Superior temporal gyrus (tissue), 1 donor: ENCODE measurements at regions not wholly inside any gene's neighbourhood (a gene's known extent, or its start where the extent isn't known, plus 50 kb on each side); places are given as distances from the start of the nearest gene placed in this dataset.
A peak's percentile ranks its signal among the peaks of the same experiment; 100 is the strongest.

Experiments used
- DNase-seq: peaks from one replicate; pipeline ENCODE4 v3.0.0-alpha.2; 2016; ENCODE audit errors: extremely low spot score

DNA sequence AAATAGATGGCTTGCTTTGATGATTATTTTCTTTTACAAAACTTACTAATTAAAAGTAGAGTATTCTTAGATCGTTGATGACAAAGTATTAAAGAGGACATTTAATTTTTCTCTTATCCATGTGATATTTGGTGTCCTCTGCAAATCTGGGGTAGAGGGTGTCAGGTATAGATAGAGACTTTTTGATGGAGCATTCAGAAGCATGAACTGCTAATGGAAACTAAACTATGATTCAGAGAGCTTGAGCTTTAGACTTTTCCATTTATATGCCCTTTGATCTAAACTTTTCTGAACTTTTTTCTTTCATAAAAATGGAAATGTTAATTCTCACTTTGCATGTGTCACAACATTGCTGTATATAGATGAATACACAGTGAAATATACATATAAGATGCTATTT is 619.7 kb downstream of the PLCL1 start:
- DNase-seq = no peak

DNA sequence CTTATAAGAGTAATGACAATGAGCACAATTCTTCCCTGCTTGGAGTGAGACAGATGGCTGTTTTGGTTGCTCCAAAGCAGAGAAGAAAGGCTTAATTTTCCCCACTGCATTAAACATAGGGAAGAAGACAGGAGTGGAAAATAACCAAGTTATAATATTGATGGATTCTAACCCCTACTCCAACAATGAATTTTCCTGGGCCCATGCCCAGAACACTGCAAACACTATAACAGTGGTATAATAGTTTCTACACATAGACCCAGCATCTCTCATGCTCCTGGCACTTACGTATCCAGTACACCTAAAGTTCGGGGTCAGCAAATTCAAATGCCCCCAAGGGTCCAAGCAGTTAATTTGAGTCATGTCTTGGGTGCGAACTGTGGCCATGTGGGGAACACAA is 613.4 kb downstream of the PLCL1 start:
- DNase-seq = no peak

- no peak for DNase-seq
These were observed 610.6 kb downstream of the PLCL1 start for GRCh38 chr2:198414976-198415375.

- DNase-seq = no peak
These were observed 607.5 kb downstream of the PLCL1 start for GRCh38 chr2:198411936-198412335.

DNA sequence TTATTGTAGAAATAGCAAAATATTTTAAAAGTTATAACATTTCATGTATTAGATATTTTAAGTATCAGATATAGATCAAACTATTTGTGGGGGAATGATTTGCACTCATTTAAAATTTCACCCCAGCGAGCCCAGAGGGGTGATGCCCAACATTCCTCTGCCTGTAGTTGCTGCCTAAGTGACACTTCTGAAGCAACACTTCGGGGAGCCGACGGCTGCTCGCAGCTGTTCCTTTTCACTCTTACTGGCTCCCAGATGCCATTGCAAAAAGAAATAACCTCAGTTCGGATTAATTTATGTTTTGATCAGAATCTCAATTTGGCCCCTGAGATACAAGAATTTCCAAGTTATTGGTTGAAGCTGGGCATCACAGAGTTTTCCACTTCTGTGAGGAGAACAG is 603.8 kb downstream of the PLCL1 start:
- no peak for DNase-seq

DNA sequence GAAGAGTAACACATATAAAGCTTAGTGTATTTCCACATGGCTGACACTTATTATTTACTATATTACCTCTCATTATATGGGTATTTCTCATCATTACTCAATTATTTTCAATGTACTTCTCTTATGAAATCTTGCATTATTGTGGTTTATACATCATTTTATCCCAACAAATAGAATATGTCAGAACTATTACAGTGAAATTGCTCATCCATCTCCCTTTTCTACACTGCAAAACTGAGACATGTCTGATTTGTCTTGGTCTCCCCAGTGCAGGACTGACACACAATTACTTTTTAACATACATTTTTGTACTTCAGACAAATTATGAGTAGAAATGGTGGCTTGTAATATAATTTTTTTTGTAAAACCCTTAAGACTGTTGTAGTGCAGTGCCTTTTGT is 600.9 kb downstream of the PLCL1 start:
- DNase-seq = no peak

- no peak for DNase-seq
These were observed 597.3 kb downstream of the PLCL1 start for GRCh38 chr2:198401644-198402043.

GRCh38 chr2:198400999-198401398 is 596.6 kb downstream of the PLCL1 start:
- DNase-seq = no peak

GRCh38 chr2:198394208-198394607 is 589.8 kb downstream of the PLCL1 start:
- no peak for DNase-seq

DNA sequence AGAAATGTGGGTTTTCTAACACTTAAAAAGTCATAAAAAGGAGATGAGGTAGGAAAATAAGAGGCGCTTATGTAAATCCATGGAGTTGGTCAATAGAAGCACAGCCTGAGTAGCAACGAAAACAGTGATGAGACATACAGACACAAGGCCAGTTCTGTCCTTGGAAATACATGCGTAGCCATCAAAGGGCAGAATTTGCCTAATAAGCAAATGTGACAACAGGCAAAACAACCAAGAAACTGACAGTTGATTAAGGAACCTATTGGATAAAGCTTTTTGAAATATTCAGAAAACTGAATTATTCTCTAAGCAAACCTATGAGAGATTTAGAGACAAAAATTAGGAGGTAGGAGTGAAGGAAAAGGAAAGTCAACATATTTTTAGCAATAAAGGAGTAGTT is 586.3 kb downstream of the PLCL1 start:
- DNase-seq = no peak

GRCh38 chr2:198387677-198388076 is 583.3 kb downstream of the PLCL1 start:
- DNase-seq = no peak

- no peak for DNase-seq
These were observed 581.5 kb downstream of the PLCL1 start for GRCh38 chr2:198385856-198386255.

DNA sequence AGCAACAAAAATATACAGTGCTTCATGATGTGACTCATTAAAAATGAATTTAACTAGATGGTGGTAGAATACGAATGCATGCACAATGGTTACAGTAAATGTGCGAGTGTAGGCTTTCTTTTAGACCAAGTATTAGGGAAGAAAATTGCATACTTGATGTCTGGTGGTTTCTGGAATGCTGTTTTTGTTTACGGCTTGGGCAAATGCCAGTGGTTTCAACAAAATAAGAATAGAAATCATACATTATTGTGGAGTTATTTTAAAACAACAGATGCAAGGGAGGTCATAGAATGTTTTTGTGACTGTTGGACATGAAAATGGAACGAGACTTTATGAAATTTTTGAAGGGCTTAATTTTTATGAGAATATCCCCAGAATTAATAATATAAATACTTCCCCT is 580.9 kb downstream of the PLCL1 start:
- no peak for DNase-seq

- no peak for DNase-seq
These were observed 579.0 kb downstream of the PLCL1 start for GRCh38 chr2:198383392-198383791.

GRCh38 chr2:198382811-198383210 is 578.4 kb downstream of the PLCL1 start:
- DNase-seq = peak; percentile 60

DNA sequence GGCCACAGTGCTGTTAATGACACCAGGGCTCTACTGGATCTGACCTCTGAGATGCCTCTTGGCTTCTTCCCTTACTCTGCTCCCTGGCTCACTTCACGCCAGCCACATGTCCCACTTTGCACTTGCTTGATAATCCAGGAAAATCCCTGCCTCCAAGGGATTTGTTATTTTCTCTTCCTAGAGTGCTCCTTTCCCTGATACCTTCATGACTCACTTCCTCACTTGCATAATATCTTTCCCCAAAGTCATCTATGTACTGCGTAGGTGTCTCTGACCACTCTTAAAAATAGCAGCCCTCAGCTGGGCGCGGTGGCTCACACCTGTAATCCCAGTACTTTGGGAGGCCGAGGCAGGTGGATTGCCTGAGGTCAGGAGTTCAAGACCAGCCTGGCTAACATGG is 572.3 kb downstream of the PLCL1 start:
- DNase-seq = no peak

DNA sequence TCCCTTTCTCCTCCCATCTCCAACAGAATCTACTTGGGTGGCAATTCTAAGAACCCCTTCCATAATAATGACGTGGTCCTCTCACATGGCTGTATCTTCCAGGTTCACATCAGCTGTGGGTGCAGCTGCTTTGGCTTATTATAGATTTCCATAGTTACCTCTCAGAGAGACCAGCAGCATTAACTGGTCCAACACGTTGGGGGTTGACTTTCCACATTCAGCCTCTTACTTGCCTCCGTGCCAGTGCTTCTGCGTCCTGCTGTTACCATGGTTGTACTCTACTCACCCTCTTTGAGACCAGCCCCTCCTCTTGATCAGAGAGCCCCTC is 570.7 kb downstream of the PLCL1 start:
- DNase-seq = no peak

DNA sequence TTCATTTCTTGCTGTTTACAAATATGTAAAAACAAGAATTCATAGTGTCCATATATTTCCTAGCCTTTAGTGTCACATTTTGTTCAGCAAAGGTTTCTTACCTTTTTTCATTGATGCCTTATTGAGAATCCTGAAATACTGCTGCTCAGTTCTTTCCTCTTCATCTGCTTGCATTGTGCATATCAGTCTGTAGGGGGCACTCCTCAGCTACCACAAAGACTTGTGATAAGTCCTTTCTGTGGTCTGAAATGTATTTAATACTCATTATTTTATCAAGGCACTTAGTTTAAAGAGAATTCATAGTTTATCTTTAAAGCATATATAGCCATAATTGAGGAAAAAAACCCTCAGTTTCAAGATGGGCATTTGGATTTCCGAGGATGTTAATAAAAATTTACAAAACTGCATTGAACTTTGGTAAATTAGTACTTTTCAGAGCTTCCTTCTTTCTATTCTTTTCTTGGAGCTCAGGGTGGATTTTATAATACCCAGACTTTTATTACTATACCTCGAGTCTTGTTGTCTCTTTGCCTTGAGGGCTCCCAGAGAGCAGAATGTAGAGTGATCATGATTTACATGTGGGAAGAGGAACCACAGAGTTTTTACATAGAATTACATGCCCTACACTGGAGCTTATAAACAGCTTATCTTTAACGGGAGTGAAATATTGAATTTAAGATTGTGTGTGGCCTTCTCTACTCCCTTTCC is 570.1 kb downstream of the PLCL1 start:
- peak; percentile 80 for DNase-seq

DNA sequence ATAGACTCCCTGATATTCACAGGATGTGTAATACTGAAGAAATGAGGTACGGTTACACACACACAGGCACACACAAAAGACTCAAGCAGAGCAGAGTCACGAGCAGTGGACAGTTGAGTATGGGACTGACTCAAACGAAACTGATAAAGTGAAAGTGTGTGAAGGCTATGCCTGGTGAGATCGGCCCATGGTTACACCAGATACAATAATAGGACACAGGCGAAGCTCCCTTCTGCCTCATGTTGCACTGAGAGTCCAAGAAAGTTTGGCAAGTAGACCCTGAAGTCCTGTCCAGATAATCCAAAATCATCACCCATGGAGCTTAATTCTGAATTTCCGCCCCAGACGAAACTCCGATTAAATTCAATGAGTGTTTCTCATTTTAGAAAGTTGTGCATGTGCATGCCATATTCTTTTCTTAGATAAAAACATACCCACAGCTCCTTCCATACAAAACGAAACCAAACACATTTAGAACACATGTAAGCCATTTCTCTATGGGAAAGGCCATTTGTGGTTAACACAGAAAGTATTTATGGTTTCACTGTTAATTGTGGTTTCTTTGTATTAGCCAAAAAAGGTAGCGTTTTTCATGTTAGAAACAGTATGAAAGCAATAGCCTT is 567.6 kb downstream of the PLCL1 start:
- no peak for DNase-seq

- no peak for DNase-seq
These were observed 566.9 kb downstream of the PLCL1 start for GRCh38 chr2:198371329-198371728.

DNA sequence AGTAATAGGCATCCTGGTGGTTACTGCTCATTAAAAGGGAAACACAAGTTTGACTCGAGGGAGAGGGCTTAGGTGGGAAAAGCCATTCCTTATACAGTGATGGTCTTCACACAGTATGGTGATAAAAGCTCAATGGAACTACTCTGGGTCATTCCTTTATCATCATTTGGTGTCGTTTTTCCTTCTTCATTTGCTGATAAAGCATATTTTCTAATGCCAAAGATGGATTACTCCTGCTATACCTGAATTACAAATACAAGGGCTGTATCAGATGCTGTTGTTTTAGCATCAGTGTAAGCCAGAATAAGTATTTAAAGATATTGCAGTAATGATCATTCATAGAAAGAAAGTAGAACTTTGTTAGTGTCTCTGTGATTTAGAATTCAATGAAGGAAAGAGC is 563.7 kb downstream of the PLCL1 start:
- no peak for DNase-seq

DNA sequence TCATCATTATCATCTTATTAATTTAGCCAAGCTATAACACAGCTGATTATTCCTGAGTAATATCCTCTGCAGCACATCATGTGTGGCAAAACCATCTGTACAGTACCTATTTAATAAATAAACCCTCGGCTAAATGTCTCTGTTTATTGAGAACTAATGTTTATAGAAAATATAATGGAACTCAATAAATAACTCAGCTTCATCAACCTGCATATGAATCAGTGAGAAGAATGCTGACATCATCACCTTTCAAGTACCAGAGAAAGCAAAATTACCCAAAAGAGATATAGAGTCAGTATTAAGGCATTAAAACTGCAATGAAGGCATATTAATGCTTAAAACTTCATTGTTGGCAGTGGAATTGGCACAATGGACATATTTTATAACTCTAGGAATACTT is 558.3 kb downstream of the PLCL1 start:
- DNase-seq = no peak

DNA sequence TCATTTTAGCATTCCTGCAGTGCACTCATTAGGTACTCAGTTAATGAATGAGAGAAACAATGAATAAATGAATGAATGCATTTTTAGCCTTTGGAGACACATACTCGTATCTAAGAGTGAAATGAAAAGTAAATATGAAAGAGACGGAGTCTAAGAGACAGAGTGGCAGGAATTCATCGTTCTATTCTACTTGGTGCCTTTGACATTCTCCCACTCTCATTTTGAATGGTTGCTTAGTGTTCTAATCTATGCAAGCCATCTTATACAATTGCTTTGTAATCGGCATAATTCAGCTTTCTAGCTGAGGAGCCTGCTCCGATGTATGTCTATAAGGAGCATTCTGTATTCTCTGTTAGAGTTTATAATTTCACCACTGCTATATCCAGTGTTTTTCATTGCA is 554.9 kb downstream of the PLCL1 start:
- DNase-seq = no peak

DNA sequence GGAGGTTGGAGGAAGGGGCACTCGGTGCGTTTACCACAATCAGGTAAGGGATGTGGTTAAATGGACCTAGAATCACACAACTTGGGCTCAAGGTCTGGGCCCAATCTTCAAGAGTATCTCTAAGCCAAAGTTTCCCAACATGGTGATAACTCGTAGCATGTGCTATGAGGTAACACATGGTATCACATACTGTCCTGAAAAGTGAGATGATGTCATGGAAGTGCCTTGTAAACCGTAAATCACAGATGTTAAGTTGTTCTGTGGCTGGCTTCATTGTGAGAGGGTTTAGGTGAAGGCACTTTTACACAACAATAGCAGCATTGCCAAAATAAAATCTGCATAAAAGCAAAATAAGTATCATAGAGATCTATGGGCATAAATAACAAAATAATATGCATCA is 551.8 kb downstream of the PLCL1 start:
- DNase-seq = no peak
